ENCODE measurements at regions not wholly inside any gene's neighbourhood (a gene's known extent, or its start where the extent isn't known, plus 50 kb on each side); places are given as distances from the start of the nearest gene placed in this dataset.

- no peaks in the 10 kb centered on the region for H3K79me2 ChIP-seq (replicated peaks; ENCODE audit: insufficient read depth, low read length)
- H3K9ac ChIP-seq (ENCODE audit: low read length) = no peak overlapping the region
- no peaks in the 10 kb centered on the region for H3K27me3 ChIP-seq (ENCODE audit: insufficient read depth, low read depth, low read length)
- H3F3A ChIP-seq (ENCODE audit: insufficient read depth, low read length, poor library complexity, severe bottlenecking) = no peaks in the 10 kb centered on the region
- H3K27ac ChIP-seq (ENCODE audit: low read length) = no peak overlapping the region
- H3K9me3 ChIP-seq (ENCODE audit: low read length) = no peaks in the 10 kb centered on the region
- H3K36me3 ChIP-seq (ENCODE audit: insufficient read depth, low read length) = no peaks in the 10 kb centered on the region
- no peak overlapping the region for H2AFZ ChIP-seq (ENCODE audit: low read depth, low read length)
- no peak for TF ChIP-seq EZH2 (IDR thresholded peaks at IDR 0.05; ENCODE audit: borderline replicate concordance, insufficient read depth, low read length, poor library complexity, severe bottlenecking)
- TF ChIP-seq MXI1 (conservative IDR thresholded peaks at IDR 0.05; ENCODE audit: poor library complexity, severe bottlenecking) = no peak
- no peak for TF ChIP-seq POLR2AphosphoS5 (IDR thresholded peaks at IDR 0.05)
- TF ChIP-seq EP300 (conservative IDR thresholded peaks at IDR 0.05; ENCODE audit: poor library complexity, severe bottlenecking) = no peak
- no peak for TF ChIP-seq REST (IDR thresholded peaks at IDR 0.05; ENCODE audit: borderline replicate concordance)
- no peak for TF ChIP-seq TAF1 (IDR thresholded peaks at IDR 0.05; ENCODE audit: low read depth)
- no peak for TF ChIP-seq CTCF (IDR thresholded peaks at IDR 0.05; ENCODE audit: poor library complexity, severe bottlenecking)
- no peak for TF ChIP-seq RAD21 (conservative IDR thresholded peaks at IDR 0.05)
- TF ChIP-seq SMC3 (conservative IDR thresholded peaks at IDR 0.05; ENCODE audit: poor library complexity) = no peak
- H4K20me1 ChIP-seq (ENCODE audit: insufficient read depth) = no peaks in the 10 kb centered on the region
- H3K9me2 ChIP-seq (ENCODE audit: insufficient read depth, low read length) = no peaks in the 10 kb centered on the region
- H3K4me3 ChIP-seq (ENCODE audit: low read length) = no peak overlapping the region
- no peak overlapping the region for H3K4me2 ChIP-seq (ENCODE audit: low read length)
These were observed 90.8 kb upstream of the ELOVL5 start for GRCh38 chr6:53439556-53439955.

GRCh38 chr6:53437557-53438202, 88.9 kb upstream of the ELOVL5 start:
- TF ChIP-seq EP300 (conservative IDR thresholded peaks at IDR 0.05; ENCODE audit: poor library complexity, severe bottlenecking) (no peak), CTCF (IDR thresholded peaks at IDR 0.05; ENCODE audit: poor library complexity, severe bottlenecking) (peak; percentile 35)
- H3K4me2 ChIP-seq (ENCODE audit: low read length) = no peak overlapping the region
- no peaks in the 10 kb centered on the region for H3F3A ChIP-seq (ENCODE audit: insufficient read depth, low read length, poor library complexity, severe bottlenecking)
- H3K9ac ChIP-seq (ENCODE audit: low read length) = no peak overlapping the region
- H2AFZ ChIP-seq (ENCODE audit: low read depth, low read length) = no peak overlapping the region
- no peaks in the 10 kb centered on the region for H4K20me1 ChIP-seq (ENCODE audit: insufficient read depth)
- no peak overlapping the region for H3K4me3 ChIP-seq (ENCODE audit: low read length)
- H3K27ac ChIP-seq (ENCODE audit: low read length) = no peak overlapping the region
- no peaks in the 10 kb centered on the region for H3K79me2 ChIP-seq (replicated peaks; ENCODE audit: insufficient read depth, low read length)
- no peaks in the 10 kb centered on the region for H3K9me2 ChIP-seq (ENCODE audit: insufficient read depth, low read length)
- no peaks in the 10 kb centered on the region for H3K36me3 ChIP-seq (ENCODE audit: insufficient read depth, low read length)
- H3K27me3 ChIP-seq (ENCODE audit: insufficient read depth, low read depth, low read length) = no peaks in the 10 kb centered on the region
- H3K9me3 ChIP-seq (ENCODE audit: low read length) = no peaks in the 10 kb centered on the region

Measured in neural cell (in vitro differentiated cells).